HG03575 (cell line): ENCODE measurements at regions not wholly inside any gene's neighbourhood (a gene's known extent, or its start where the extent isn't known, plus 50 kb on each side); places are given as distances from the start of the nearest gene placed in this dataset.
"Not testable (repeated sequence)": the region's sequence is repeated elsewhere in the genome, so short reads cannot be mapped to it uniquely, and the experiment has no call there.

ENCODE experiments used
- ATAC-seq: cut with Tn5 transposase; IDR thresholded peaks from one replicate; pipeline ENCODE4 v1.9.1; 2021; ENCODE audit not compliant: unreplicated experiment, insufficient number of reproducible peaks, low FRiP score; ENCODE audit errors: extremely low read depth

DNA sequence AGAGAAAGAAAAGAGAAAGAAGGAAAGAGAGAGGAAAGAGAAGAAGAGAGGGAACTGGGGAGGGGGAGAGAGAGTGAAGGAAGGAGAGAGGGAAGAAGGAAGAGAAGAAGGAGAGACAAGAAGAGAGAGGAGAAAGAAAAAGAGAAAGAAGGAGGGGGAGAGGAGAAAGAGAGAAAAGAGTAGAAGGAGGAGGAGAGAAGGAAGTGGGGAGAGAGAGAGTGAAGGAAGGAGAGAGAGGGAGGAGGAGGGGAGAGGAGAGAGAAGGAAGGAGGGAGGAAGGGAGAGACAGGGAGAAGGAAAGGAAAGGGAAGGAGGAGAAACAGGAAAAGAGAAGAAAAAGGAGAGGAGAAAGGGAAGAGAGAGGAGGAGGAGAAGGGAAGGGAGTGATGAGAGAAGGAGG is 208.5 kb downstream of the MAF start:
- ATAC-seq = no peak

- no peak for ATAC-seq
Observed at GRCh38 chr16:79391395-79391794, 209.1 kb downstream of the MAF start.

- ATAC-seq = no peak
Observed at GRCh38 chr16:79390481-79391051, 210.0 kb downstream of the MAF start.

DNA sequence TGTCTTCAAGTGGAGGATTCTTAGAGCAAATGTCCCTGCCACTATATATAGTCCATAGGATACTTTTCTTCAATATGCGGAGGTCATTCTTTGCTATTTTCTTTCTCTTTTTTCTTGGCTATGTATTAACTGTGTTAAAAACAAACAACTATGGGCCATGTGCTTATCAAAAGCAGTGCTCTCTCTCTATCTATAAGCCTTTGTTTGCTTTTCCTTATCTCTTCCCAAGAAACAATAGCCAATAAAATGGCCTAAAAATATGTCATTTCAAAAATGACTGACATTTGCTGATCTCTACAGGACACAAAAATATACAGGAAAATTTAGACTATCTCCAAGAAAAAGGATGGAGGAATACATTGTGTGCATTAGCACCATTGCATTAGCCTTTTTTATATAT is 212.1 kb downstream of the MAF start:
- ATAC-seq = no peak

- no peak for ATAC-seq
Observed at GRCh38 chr16:79386299-79386698, 214.2 kb downstream of the MAF start.

DNA sequence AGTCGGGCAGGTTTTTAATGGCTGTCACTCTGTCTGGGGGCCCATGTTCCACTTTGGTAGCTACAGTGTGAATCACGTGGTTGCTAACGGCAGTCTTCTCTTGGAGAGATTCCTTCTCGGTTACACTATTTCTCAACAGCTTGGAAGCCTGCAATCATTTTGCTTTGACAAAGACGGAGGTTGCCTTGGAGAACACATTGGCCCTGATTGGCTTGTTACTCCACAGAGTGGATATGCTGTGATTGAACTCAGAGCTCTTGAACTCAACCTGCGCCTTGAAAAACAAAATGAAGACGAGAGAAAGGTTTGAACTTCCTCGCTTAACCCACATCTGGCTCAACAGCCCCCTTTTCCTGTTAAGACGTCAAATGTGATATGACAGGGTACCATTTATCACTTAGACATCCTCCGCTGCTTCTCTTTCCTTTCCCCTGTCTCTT is 218.9 kb downstream of the MAF start:
- no peak for ATAC-seq

- ATAC-seq = no peak
Observed at GRCh38 chr16:79380995-79381602, 219.4 kb downstream of the MAF start.

DNA sequence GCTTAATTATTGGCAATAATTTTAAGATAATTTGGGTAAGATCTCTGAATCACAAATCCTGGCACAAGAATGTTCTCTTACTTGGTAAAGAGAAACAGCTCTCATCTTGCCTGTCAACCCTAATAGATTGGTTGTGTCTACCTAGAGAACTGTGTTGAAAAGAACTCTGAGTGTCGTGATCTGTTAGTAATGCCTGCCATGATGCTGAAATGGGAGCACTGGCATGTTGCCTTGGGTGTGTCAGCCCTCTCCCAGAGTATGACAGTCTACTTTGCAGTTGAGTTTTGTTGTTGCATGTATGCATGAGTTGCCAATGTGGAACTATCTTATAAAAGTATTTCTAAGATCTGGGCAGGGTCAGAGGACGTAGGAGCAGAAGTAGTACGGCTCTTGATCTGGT is 221.4 kb downstream of the MAF start:
- no peak for ATAC-seq

GRCh38 chr16:79377082-79377481 is 223.5 kb downstream of the MAF start:
- ATAC-seq = not testable (repeated sequence)

DNA sequence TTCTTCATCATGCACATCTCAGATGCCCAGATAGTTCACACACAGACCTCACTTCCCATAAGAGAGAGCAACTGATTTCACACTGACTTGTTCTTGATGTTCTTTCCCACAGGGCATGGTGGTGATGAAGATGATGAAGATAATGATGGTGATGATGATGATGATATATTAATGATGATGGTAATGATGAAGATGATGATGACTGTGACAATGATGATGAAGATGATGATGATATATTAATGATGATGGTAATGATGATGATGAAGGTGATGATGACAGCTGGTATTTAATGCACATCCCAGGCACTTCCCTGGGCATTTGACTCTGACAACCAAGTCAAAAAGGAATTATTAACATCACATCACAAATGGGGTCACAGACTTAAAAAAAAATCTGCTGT is 225.2 kb downstream of the MAF start:
- no peak for ATAC-seq

- ATAC-seq = no peak
Observed at GRCh38 chr16:79372503-79373184, 227.9 kb downstream of the MAF start.

GRCh38 chr16:79370736-79371135 is 229.8 kb downstream of the MAF start:
- ATAC-seq = no peak

DNA sequence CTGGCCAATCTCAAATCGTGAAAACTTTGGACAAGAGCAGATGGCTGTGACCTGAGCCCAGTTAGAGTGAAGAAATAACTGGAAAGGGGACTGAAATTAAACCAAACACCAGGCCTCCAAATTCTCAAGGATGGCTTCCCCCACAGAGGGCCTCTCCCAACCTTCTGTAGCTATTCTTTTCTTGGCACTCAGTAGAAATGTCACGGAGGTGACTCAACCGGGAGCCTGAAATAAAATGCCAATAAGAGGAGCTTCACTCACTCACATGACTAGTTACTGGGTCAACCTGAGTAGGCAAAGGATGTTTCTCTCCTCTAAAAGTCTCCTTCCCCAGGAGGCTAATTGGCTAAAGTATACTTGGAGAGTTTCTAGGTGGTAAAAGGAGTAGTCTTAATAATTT is 230.7 kb downstream of the MAF start:
- no peak for ATAC-seq

- ATAC-seq = no peak
Observed at GRCh38 chr16:79367822-79368221, 232.7 kb downstream of the MAF start.

GRCh38 chr16:79366635-79367034 is 233.9 kb downstream of the MAF start:
- no peak for ATAC-seq

GRCh38 chr16:79365702-79366101 is 234.8 kb downstream of the MAF start:
- no peak for ATAC-seq

DNA sequence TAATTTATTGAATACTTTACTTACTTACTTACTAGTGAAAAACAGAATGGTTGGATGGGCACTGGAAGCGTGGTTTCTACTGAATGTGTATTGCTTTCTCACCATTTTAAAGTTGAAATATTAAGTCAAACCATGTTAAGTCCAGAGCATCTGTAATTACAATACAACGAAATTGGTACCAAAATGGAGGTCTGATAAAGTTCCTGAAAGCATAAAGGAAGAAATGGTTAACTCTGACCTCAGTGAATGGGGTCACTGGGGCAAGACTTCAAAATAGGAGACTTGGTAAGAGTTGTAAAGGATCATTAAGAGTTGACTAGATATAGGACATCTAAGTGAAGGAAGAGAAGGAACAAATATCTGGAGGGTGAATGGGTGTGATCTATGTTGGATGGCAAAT is 237.1 kb downstream of the MAF start:
- ATAC-seq = no peak

DNA sequence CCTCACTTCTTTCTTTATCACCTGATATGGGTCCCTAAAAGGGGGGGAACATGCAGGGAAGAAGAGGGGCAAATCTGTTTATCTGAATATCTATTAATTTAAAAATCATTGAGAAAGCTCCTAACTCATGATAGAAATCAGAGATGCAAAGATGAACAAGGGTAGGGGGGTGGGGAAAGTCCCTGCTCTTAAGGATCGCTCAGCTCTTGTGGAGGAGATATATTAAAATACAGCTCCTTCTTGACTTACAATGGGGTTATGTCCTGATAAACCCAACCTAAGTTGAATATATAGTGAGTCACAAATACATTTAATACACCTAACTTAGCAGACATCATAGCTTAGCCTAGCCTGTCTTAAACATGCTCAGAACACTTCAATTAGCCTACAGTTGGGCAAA is 237.5 kb downstream of the MAF start:
- no peak for ATAC-seq

DNA sequence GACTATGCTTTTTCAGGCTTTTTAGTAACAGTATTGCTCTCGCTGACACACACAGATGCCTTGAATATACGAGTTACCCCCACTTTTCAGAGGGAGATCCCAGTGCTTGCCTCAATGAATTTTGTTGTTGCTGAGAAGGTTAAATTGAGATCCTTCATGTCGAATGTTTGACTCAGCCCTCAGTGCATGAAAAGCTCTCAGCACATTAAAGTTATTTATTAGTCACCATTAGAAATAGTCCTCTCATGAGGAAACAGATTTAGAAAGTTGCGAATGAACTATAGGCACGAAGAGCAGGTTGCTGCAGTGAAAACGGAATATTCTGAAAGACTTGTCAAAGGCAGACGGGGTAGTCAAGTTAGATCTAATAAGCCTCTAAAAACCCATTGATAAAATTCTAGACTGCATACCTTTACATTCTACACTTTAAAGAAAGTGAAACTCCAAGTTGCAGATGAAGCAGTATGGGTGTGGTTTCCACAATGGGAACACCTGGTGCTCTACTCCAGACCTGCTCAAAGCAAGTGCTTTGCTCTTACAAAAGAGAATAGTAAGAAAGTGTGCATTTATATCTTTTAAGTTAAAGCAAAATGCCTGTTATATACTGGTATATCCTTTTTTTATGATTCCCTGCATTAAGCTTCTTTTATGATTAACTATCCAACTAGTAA is 238.1 kb downstream of the MAF start:
- ATAC-seq = no peak

GRCh38 chr16:79361132-79361751 is 239.3 kb downstream of the MAF start:
- ATAC-seq = no peak
